GM13976 (cell line): ENCODE measurements at regions not wholly inside any gene's neighbourhood (a gene's known extent, or its start where the extent isn't known, plus 50 kb on each side); places are given as distances from the start of the nearest gene placed in this dataset.
"Not testable (repeated sequence)": the region's sequence is repeated elsewhere in the genome, so short reads cannot be mapped to it uniquely, and the experiment has no call there.

Experiments
- DNase-seq: peaks from one replicate; pipeline ENCODE4 v3.0.0; 2012; ENCODE audit warnings: low spot score
- CTCF ChIP-seq: IDR thresholded peaks from 2 replicates; pipeline ENCODE4 v1.5.1; 2012; ENCODE audit warnings: borderline replicate concordance, mild to moderate bottlenecking; ENCODE audit not compliant: insufficient read depth; ENCODE audit errors: extremely low read depth, missing control alignments, control extremely low read depth
- in situ Hi-C: fragments of 300-500 bp; cut with MboI; formaldehyde crosslinking; loops from one replicate; pipeline ENCODE4 v1.12.0; 2022; ENCODE audit warnings: low sequenced_read_pairs, mixed read lengths, inconsistent platforms; ENCODE audit not compliant: unreplicated experiment

GRCh38 chr13:47892374-47892773 is 108.7 kb downstream of the SUCLA2 start:
- TF ChIP-seq CTCF: no peak

GRCh38 chr13:47890146-47890814 is 110.8 kb downstream of the SUCLA2 start:
- DNase-seq: no peak

More at GRCh38 chr13:47892374-47892773, 108.7 kb downstream of the SUCLA2 start:
- in situ Hi-C loops: no loop called here
- DNase-seq: no peak

GRCh38 chr13:47886314-47886713 is 114.8 kb downstream of the SUCLA2 start:
- in situ Hi-C loops: no loop called here
- TF ChIP-seq CTCF: no peak
- no peak for DNase-seq

More at GRCh38 chr13:47890146-47890814, 110.8 kb downstream of the SUCLA2 start:
- in situ Hi-C loops: no loop called here
- TF ChIP-seq CTCF: no peak

GRCh38 chr13:47875201-47875600 is 125.9 kb downstream of the SUCLA2 start:
- no peak for DNase-seq
- in situ Hi-C loops: no loop called here
- no peak for TF ChIP-seq CTCF

- DNase-seq, in situ Hi-C loops: not testable (repeated sequence)
Observed at GRCh38 chr13:47873987-47874386, 127.1 kb downstream of the SUCLA2 start.

- DNase-seq, in situ Hi-C loops: not testable (repeated sequence)
Observed at GRCh38 chr13:47873319-47873718, 127.8 kb downstream of the SUCLA2 start.

GRCh38 chr13:47869776-47870175 is 131.3 kb downstream of the SUCLA2 start:
- no peak for TF ChIP-seq CTCF
- DNase-seq: no peak
- in situ Hi-C loops: no loop called here

- DNase-seq: no peak
- in situ Hi-C loops: no loop called here
- no peak for TF ChIP-seq CTCF
Observed at GRCh38 chr13:47865883-47866282, 135.2 kb downstream of the SUCLA2 start.
